IMR-90 (cell line): ENCODE measurements at regions not wholly inside any gene's neighbourhood (a gene's known extent, or its start where the extent isn't known, plus 50 kb on each side); places are given as distances from the start of the nearest gene placed in this dataset.

Source experiments
- ATAC-seq: fragments of 200-7000 bp; cut with Tn5 transposase; 2 replicates; pipeline ENCODE4 v1.9.1; 2020; ENCODE audit warnings: low read depth, mild to moderate bottlenecking, moderate library complexity
- BruUV-seq: library from RNA; stranded (reverse); fragments of 400-500 nt; replicated peaks from 2 replicates; lab custom pipeline; 2021; lab: Mats Ljungman, UMichigan
- CTCF ChIA-PET: fragments of 300-600 bp; formaldehyde crosslinking; extraction: SDS; loops from one replicate; lab custom pipeline; 2021; ENCODE audit warnings: antibody characterized with exemption; lab: Yijun Ruan, JAX
- POLR2A ChIA-PET: fragments of 300-600 bp; sonication (Branson Sonifier 250); formaldehyde crosslinking; loops from one replicate; lab custom pipeline; 2022; ENCODE audit warnings: antibody characterized with exemption; ENCODE audit not compliant: unreplicated experiment; lab: Charles Lee
- DNase-seq: peaks from one replicate; pipeline ENCODE4 v3.0.0; 2013
- H2AFZ ChIP-seq: replicated peaks from 2 replicates; pipeline ENCODE3; 2013; ENCODE audit warnings: low read length, mild to moderate bottlenecking; ENCODE audit not compliant: poor library complexity
- H2AK5ac ChIP-seq: 2 replicates; pipeline ENCODE4 v1.6.1; 2013; ENCODE audit warnings: low read depth, low read length, inconsistent platforms
- H2AK9ac ChIP-seq: replicated peaks from 2 replicates; pipeline ENCODE3; 2013; ENCODE audit warnings: mild to moderate bottlenecking, low read depth, low read length, moderate library complexity; ENCODE audit not compliant: poor library complexity
- H2BK120ac ChIP-seq: 2 replicates; pipeline ENCODE4 v1.6.1; 2013; ENCODE audit warnings: low read depth, low read length, inconsistent platforms
- H2BK15ac ChIP-seq: 3 replicates; pipeline ENCODE4 v1.6.1; 2013; ENCODE audit warnings: low read depth, low read length, inconsistent platforms
- H2BK20ac ChIP-seq: 2 replicates; pipeline ENCODE4 v1.6.1; 2013; ENCODE audit warnings: low read depth, mild to moderate bottlenecking, inconsistent platforms, low read length, moderate library complexity
- H2BK5ac ChIP-seq: 2 replicates; pipeline ENCODE4 v1.6.1; 2013; ENCODE audit warnings: mild to moderate bottlenecking, low read depth, low read length, inconsistent platforms; ENCODE audit not compliant: poor library complexity, severe bottlenecking
- H3K14ac ChIP-seq: replicated peaks from 2 replicates; pipeline ENCODE4 v1.6.1; 2013; ENCODE audit warnings: low read depth, low read length, inconsistent platforms
- H3K18ac ChIP-seq: 2 replicates; pipeline ENCODE4 v1.6.1; 2013; ENCODE audit warnings: low read depth, low read length, control low read depth
- H3K23ac ChIP-seq: 2 replicates; pipeline ENCODE4 v1.6.1; 2013; ENCODE audit warnings: low read depth, low read length, inconsistent platforms
- H3K27ac ChIP-seq: 2 replicates; pipeline ENCODE4 v1.5.1; 2013; ENCODE audit warnings: mild to moderate bottlenecking, control low read depth, low read length; ENCODE audit not compliant: insufficient read depth
- H3K27me3 ChIP-seq: 2 replicates; pipeline ENCODE4 v1.6.1; 2013; ENCODE audit warnings: low read length; ENCODE audit not compliant: control insufficient read depth, insufficient read depth
- H3K36me3 ChIP-seq: 2 replicates; pipeline ENCODE4 v1.6.1; 2013; ENCODE audit warnings: low read length, mixed read lengths; ENCODE audit not compliant: control insufficient read depth, insufficient read depth
- H3K4ac ChIP-seq: 2 replicates; pipeline ENCODE4 v1.6.1; 2013; ENCODE audit warnings: low read depth, low read length, inconsistent platforms
- H3K4me1 ChIP-seq: 2 replicates; pipeline ENCODE4 v1.6.1; 2013; ENCODE audit warnings: low read length, mixed read lengths; ENCODE audit not compliant: control insufficient read depth, insufficient read depth
- H3K4me2 ChIP-seq: 2 replicates; pipeline ENCODE4 v1.6.1; 2013; ENCODE audit warnings: low read depth, mild to moderate bottlenecking, control low read depth, low read length, moderate library complexity
- H3K4me3 ChIP-seq: 2 replicates; pipeline ENCODE4 v1.5.1; 2013; ENCODE audit warnings: low read depth, mild to moderate bottlenecking, control low read depth, low read length, moderate library complexity; ENCODE audit not compliant: insufficient read depth
- H3K56ac ChIP-seq: 2 replicates; pipeline ENCODE4 v1.6.1; 2013; ENCODE audit warnings: low read length, inconsistent platforms; ENCODE audit not compliant: insufficient read depth; ENCODE audit errors: extremely low read depth
- H3K79me1 ChIP-seq, 2 experiments: 2 replicates each; pipeline ENCODE4 v1.6.1; 2013; ENCODE audit warnings: low read length in 2 of 2, inconsistent platforms in 1 of 2, low read depth in 1 of 2
- H3K9ac ChIP-seq: 2 replicates; pipeline ENCODE4 v1.6.1; 2013; ENCODE audit warnings: low read depth, low read length, control low read depth
- H3K9me1 ChIP-seq: 2 replicates; pipeline ENCODE4 v1.6.1; 2013; ENCODE audit warnings: low read length, inconsistent platforms; ENCODE audit not compliant: insufficient read depth
- H3K9me3 ChIP-seq: 2 replicates; pipeline ENCODE4 v1.6.1; 2013; ENCODE audit warnings: low read length; ENCODE audit not compliant: control insufficient read depth, insufficient read depth
- H4K20me1 ChIP-seq: 2 replicates; pipeline ENCODE4 v1.6.1; 2013; ENCODE audit warnings: low read length, inconsistent platforms; ENCODE audit not compliant: insufficient read depth
- H4K5ac ChIP-seq: 2 replicates; pipeline ENCODE4 v1.6.1; 2013; ENCODE audit warnings: mild to moderate bottlenecking, low read depth, low read length, control low read depth
- H4K8ac ChIP-seq, 2 experiments: 2 replicates each; pipeline ENCODE4 v1.6.1; 2013; ENCODE audit warnings: low read depth in 2 of 2, low read length in 2 of 2, control low read depth in 1 of 2, inconsistent platforms in 1 of 2
- H4K91ac ChIP-seq: 2 replicates; pipeline ENCODE4 v1.6.1; 2013; ENCODE audit warnings: low read depth, low read length, inconsistent platforms; ENCODE audit not compliant: insufficient read depth
- BHLHE40 ChIP-seq: fragments of 150-350 bp; IDR thresholded peaks from 2 replicates; pipeline ENCODE4 v1.6.1; 2016; ENCODE audit warnings: mild to moderate bottlenecking, low read depth, low read length
- MAFK ChIP-seq: IDR thresholded peaks from 2 replicates; pipeline ENCODE4 v1.6.1; 2012; ENCODE audit warnings: low read depth, low read length, improper control_type of control experiment
- MAZ ChIP-seq: IDR thresholded peaks from 2 replicates; pipeline ENCODE4 v1.6.1; 2012; ENCODE audit warnings: low read depth, mild to moderate bottlenecking, low read length, improper control_type of control experiment, moderate library complexity, borderline replicate concordance
- MXI1 ChIP-seq: IDR thresholded peaks from 2 replicates; pipeline ENCODE4 v1.6.1; 2012; ENCODE audit warnings: low read depth, mild to moderate bottlenecking, low read length, moderate library complexity, borderline replicate concordance
- RAD21 ChIP-seq: IDR thresholded peaks from 2 replicates; pipeline ENCODE4 v1.6.1; 2012; ENCODE audit warnings: low read length, improper control_type of control experiment
- RCOR1 ChIP-seq: IDR thresholded peaks from 2 replicates; pipeline ENCODE4 v1.6.1; 2012; ENCODE audit warnings: mild to moderate bottlenecking, low read length, improper control_type of control experiment; ENCODE audit not compliant: insufficient replicate concordance
- WGBS, 2 experiments: methylation state at CpG; one replicate each; pipeline versions ENCODE4 v1.1.5 to v1.1.7; 2013; ENCODE audit warnings: missing lambda C conversion rate in 2 of 2; ENCODE audit not compliant: insufficient read length in 1 of 2; ENCODE audit errors: extremely low coverage in 2 of 2; 5-methylcytosine and 5-hydroxymethylcytosine counted together
- dilution Hi-C: fragments of 300-500 bp; cut with HindIII; formaldehyde crosslinking; loops from one replicate; pipeline ENCODE4 v1.14.3; 2018; ENCODE audit warnings: low sequenced_read_pairs; ENCODE audit not compliant: unreplicated experiment
- in situ Hi-C: fragments of 300-500 bp; cut with MboI; formaldehyde crosslinking; loops from 3 replicates; pipeline ENCODE4 v1.14.3; 2019; ENCODE audit warnings: low sequenced_read_pairs, inconsistent platforms, mixed read lengths
- intact Hi-C: fragments of 100-400 bp; cut with micrococcal nuclease; formaldehyde crosslinking; loops from 2 replicates; pipeline ENCODE4 v1.10.0; 2022

GRCh38 chr18:78666666-78667335 is 312.8 kb upstream of the SALL3 start:
- Histone ChIP-seq H3K4me2 (no peak overlapping the region), H4K20me1 (no peaks in the 10 kb centered on the region), H3K14ac (no peak overlapping the region), H4K5ac (no peak overlapping the region), H3K18ac (no peak overlapping the region), H3K27ac (no peak overlapping the region), H4K91ac (no peak overlapping the region), H2BK120ac (no peak overlapping the region), H3K9me3 (peaks cover 35% of the 10 kb centered on the region), H3K9me1 (no peaks in the 10 kb centered on the region), H3K36me3 (no peaks in the 10 kb centered on the region), H3K23ac (no peak overlapping the region), H3K79me1 (no peaks in the 10 kb centered on the region), H3K27me3 (no peaks in the 10 kb centered on the region), H2BK5ac (no peak overlapping the region), H4K8ac (no peak overlapping the region), H2AFZ (no peak overlapping the region), H2BK15ac (no peak overlapping the region), H2BK20ac (no peak overlapping the region), H3K4me3 (no peak overlapping the region), H2AK9ac (no peak overlapping the region), H3K4me1 (no peaks in the 10 kb centered on the region), H3K56ac (no peak overlapping the region), H3K9ac (no peak overlapping the region), H3K4ac (no peak overlapping the region), H2AK5ac (no peak overlapping the region)
- dilution Hi-C loops (no loop called here), intact Hi-C loops (no loop called here), in situ Hi-C loops (no loop called here)
- POLR2A ChIA-PET: no interaction called here
- CTCF ChIA-PET: no interaction called here
- WGBS, 2 experiments: 28% methylated on average over 4 of the region's 13 CpGs; no CpG with 5 or more reads in 1 of the 2 experiments
- BruUV-seq: no TSS peak
- no peak for TF ChIP-seq MXI1
- TF ChIP-seq RAD21: no peak
- TF ChIP-seq BHLHE40: no peak
- no peak for TF ChIP-seq MAZ
- TF ChIP-seq RCOR1: no peak
- TF ChIP-seq MAFK: no peak
- DNase-seq (no peak), ATAC-seq (no peak)
